GM04503 (cell line): ENCODE measurements at regions not wholly inside any gene's neighbourhood (a gene's known extent, or its start where the extent isn't known, plus 50 kb on each side); places are given as distances from the start of the nearest gene placed in this dataset.
"Not testable (repeated sequence)": the region's sequence is repeated elsewhere in the genome, so short reads cannot be mapped to it uniquely, and the experiment has no call there.

ENCODE experiments used
- DNase-seq: peaks from one replicate; pipeline ENCODE4 v3.0.0-alpha.2; 2012; ENCODE audit warnings: low read depth

- DNase-seq: no peak
Observed at GRCh38 chr2:446963-447530, 159.2 kb upstream of the ALKAL2 start.

- DNase-seq: no peak
Observed at GRCh38 chr2:446303-446874, 158.5 kb upstream of the ALKAL2 start.

GRCh38 chr2:445896-446295, 158.0 kb upstream of the ALKAL2 start:
- DNase-seq: no peak

GRCh38 chr2:444937-445884, 157.3 kb upstream of the ALKAL2 start:
- no peak for DNase-seq

- DNase-seq: no peak
Observed at GRCh38 chr2:443741-444140, 155.8 kb upstream of the ALKAL2 start.

GRCh38 chr2:443216-443615, 155.3 kb upstream of the ALKAL2 start:
- DNase-seq: no peak

GRCh38 chr2:441258-442022, 153.5 kb upstream of the ALKAL2 start:
- DNase-seq: no peak

GRCh38 chr2:440403-440740, 152.5 kb upstream of the ALKAL2 start:
- DNase-seq: no peak

- no peak for DNase-seq
Observed at GRCh38 chr2:439556-440402, 151.9 kb upstream of the ALKAL2 start.

- DNase-seq: no peak
Observed at GRCh38 chr2:439077-439476, 151.2 kb upstream of the ALKAL2 start.

GRCh38 chr2:437756-438393, 150.0 kb upstream of the ALKAL2 start:
- no peak for DNase-seq

- no peak for DNase-seq
Observed at GRCh38 chr2:437180-437579, 149.3 kb upstream of the ALKAL2 start.

- DNase-seq: no peak
Observed at GRCh38 chr2:436205-436604, 148.3 kb upstream of the ALKAL2 start.

GRCh38 chr2:434625-435024, 146.7 kb upstream of the ALKAL2 start:
- no peak for DNase-seq

- no peak for DNase-seq
Observed at GRCh38 chr2:433216-433615, 145.3 kb upstream of the ALKAL2 start.

- DNase-seq: no peak
Observed at GRCh38 chr2:430291-431040, 142.6 kb upstream of the ALKAL2 start.

- DNase-seq: no peak
Observed at GRCh38 chr2:429575-430254, 141.8 kb upstream of the ALKAL2 start.

GRCh38 chr2:429142-429541, 141.3 kb upstream of the ALKAL2 start:
- no peak for DNase-seq

- no peak for DNase-seq
Observed at GRCh38 chr2:428591-428990, 140.7 kb upstream of the ALKAL2 start.

GRCh38 chr2:426696-427095, 138.8 kb upstream of the ALKAL2 start:
- not testable (repeated sequence) for DNase-seq
